HEK293T (cell line): ENCODE measurements at regions not wholly inside any gene's neighbourhood (a gene's known extent, or its start where the extent isn't known, plus 50 kb on each side); places are given as distances from the start of the nearest gene placed in this dataset.

Experiments
- CTBP1 ChIP-seq: fragments of 450-650 bp; IDR thresholded peaks from 2 replicates; pipeline ENCODE4 v1.6.1; 2016; ENCODE audit warnings: borderline replicate concordance
- ELF4 ChIP-seq: fragments of 450-650 bp; IDR thresholded peaks from 2 replicates; pipeline ENCODE4 v1.6.1; 2017; ENCODE audit warnings: antibody characterized with exemption
- FOXA1 ChIP-seq: fragments of 450-650 bp; IDR thresholded peaks from 2 replicates; pipeline ENCODE4 v1.6.1; 2016; ENCODE audit warnings: mild to moderate bottlenecking
- FOXK2 ChIP-seq: fragments of 450-650 bp; IDR thresholded peaks from 2 replicates; pipeline ENCODE4 v1.6.1; 2016; ENCODE audit warnings: mild to moderate bottlenecking
- FOXM1 ChIP-seq: fragments of 450-650 bp; IDR thresholded peaks from 2 replicates; pipeline ENCODE4 v1.6.1; 2017; ENCODE audit warnings: mild to moderate bottlenecking, borderline replicate concordance
- HDGF ChIP-seq: fragments of 450-650 bp; IDR thresholded peaks from 2 replicates; pipeline ENCODE4 v1.6.1; 2017; ENCODE audit warnings: antibody characterized with exemption, borderline replicate concordance
- L3MBTL2 ChIP-seq: fragments of 450-650 bp; conservative IDR thresholded peaks from 2 replicates; pipeline ENCODE4 v1.6.1; 2016; ENCODE audit warnings: mild to moderate bottlenecking
- LEF1 ChIP-seq: fragments of 450-650 bp; IDR thresholded peaks from 2 replicates; pipeline ENCODE4 v1.6.1; 2017; ENCODE audit warnings: mild to moderate bottlenecking, borderline replicate concordance
- NFRKB ChIP-seq: fragments of 450-650 bp; IDR thresholded peaks from 2 replicates; pipeline ENCODE4 v1.6.1; 2016; ENCODE audit warnings: mild to moderate bottlenecking, moderate library complexity
- SP1 ChIP-seq: fragments of 450-650 bp; IDR thresholded peaks from 2 replicates; pipeline ENCODE4 v1.6.1; 2017
- SUZ12 ChIP-seq: fragments of 450-650 bp; IDR thresholded peaks from 2 replicates; pipeline ENCODE4 v1.6.1; 2016; ENCODE audit warnings: mild to moderate bottlenecking
- TARDBP ChIP-seq: fragments of 450-650 bp; IDR thresholded peaks from 2 replicates; pipeline ENCODE4 v1.6.1; 2016
- ZNF384 ChIP-seq: fragments of 450-650 bp; IDR thresholded peaks from 2 replicates; pipeline ENCODE4 v1.6.1; 2016

DNA sequence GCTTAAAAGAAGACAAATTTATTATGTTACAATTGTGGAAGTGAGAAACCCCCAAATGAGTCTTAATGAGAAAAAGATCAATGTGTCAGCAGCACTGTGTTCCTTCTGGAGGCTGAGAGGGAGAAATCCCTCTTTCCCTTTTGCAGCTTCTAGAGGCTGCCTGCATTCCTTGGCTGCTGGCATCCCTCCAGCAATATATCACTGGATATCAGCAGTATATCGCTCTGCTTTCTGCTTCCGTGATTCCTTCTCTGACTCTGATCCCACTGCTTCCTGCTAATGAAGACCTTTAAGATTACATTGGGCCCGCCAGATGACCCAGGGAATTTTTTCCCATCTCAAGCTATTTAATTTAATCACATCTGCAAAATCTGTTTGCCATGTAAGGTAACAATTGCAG, 1008.0 kb downstream of the RAPGEF2 start:
- TF ChIP-seq L3MBTL2 (no peak), SP1 (no peak), NFRKB (no peak), SUZ12 (no peak), FOXK2 (no peak), FOXM1 (no peak), ZNF384 (no peak), TARDBP (no peak), LEF1 (no peak), ELF4 (no peak), CTBP1 (no peak), FOXA1 (no peak), HDGF (no peak)
